GM21576 (cell line): ENCODE measurements at regions not wholly inside any gene's neighbourhood (a gene's known extent, or its start where the extent isn't known, plus 50 kb on each side); places are given as distances from the start of the nearest gene placed in this dataset.

ENCODE experiments used
- ATAC-seq: cut with Tn5 transposase; IDR thresholded peaks from one replicate; pipeline ENCODE4 v1.9.1; 2021; ENCODE audit warnings: mild to moderate bottlenecking, moderate library complexity; ENCODE audit not compliant: unreplicated experiment

GRCh38 chr1:208410409-208410808 is 166.2 kb upstream of the PLXNA2 start:
- ATAC-seq = no peak

- ATAC-seq = no peak
These were observed 168.8 kb upstream of the PLXNA2 start for GRCh38 chr1:208413006-208413405.

GRCh38 chr1:208418667-208419066 is 174.5 kb upstream of the PLXNA2 start:
- ATAC-seq = no peak

GRCh38 chr1:208419746-208420420 is 175.7 kb upstream of the PLXNA2 start:
- ATAC-seq = no peak

- no peak for ATAC-seq
These were observed 176.5 kb upstream of the PLXNA2 start for GRCh38 chr1:208420696-208421095.

DNA sequence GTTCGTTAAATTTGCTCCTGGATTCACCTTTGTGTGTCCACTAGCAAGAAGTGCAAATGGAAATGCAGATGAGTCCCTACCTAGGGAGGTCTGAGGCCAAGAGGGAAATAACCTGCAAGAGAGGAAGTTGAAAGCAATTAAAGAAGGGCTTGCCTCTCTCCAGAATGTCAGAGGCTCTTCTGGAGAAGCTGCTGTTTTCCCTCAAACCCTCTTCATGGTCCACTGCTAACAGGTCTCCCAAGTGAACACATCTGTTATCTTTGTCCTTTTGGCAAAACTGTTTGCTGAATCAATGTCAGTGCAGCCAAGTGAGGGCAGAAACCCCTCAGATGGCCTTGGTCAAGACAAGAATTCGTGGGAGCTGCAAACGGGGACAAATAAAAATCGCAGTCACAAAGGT is 177.3 kb upstream of the PLXNA2 start:
- no peak for ATAC-seq

DNA sequence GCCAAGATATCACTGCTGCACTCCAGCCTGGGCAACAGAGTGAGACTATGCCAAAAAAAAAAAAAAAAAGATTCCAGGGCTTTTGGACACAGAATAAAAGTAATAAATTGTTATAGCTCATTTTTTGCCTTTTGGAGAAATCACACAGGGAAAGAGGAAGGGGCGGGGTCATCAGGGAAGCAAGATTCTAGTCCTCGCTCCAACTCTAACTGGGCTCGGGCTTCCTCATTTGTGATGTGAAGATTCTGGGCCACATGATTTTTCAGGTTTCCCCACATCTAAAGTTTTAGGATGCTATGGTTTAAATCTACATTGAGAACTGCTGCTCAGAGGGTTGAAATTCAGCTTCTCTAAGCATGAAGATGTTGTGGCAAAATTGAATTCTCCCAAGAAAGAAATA is 179.3 kb upstream of the PLXNA2 start:
- ATAC-seq = no peak

DNA sequence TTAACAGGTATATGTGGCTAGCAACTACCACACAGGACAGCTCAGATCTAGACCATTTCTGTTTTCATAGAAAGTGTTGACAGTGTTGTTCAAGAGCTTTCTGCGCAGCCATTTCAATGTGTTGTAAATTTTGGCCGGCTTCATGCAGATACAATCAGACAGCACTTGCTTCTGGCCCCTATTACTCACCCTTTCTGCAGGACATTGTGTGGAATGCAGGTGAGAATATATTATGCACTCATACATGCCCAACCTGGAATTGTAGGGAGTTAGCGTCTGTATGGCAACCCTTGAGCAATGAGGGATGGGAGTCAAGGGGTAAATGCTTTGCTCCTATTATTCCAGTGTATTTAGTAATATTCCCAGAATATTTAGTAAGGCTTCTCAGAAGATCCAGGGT is 180.9 kb upstream of the PLXNA2 start:
- ATAC-seq = no peak

DNA sequence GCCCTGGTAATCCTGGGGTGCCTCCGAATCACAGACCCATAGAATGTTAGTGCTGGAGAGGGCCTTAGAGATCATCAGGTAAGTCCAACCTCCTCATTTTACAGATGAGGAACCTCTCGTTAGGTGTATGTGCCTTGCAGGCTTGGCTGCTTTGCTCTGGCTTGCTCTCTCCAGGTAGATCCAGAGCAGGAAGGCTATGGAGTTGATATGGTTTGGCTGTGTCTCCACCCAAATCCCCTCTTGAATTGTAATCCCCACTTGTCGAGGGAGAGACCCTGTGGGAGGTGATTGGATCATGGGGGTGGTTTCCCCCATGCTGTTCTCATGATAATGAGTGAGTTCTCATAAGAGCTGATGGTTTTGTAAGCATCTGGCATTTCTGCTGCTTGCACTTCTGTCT is 186.0 kb upstream of the PLXNA2 start:
- ATAC-seq = no peak

- ATAC-seq = no peak
These were observed 187.5 kb upstream of the PLXNA2 start for GRCh38 chr1:208431721-208432120.

DNA sequence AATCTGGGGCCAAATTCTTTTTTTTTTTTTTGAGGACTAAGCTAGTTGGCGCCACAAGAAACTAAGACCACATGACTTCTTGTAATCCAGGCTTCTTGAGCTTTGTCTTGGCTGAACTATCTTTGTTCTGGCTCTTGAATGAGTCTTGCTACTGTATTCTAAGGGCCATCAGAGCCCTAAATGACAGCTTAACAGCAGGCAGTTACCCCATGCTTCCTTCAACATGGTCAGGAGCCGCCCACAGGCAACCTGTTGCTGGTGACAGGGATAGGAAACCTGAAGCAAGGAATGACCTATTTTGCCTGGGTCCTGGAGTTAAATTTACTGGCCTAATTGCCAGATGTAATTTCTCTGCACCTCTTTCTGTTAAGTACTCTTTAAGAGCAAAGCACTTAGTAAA is 188.2 kb upstream of the PLXNA2 start:
- ATAC-seq = no peak

DNA sequence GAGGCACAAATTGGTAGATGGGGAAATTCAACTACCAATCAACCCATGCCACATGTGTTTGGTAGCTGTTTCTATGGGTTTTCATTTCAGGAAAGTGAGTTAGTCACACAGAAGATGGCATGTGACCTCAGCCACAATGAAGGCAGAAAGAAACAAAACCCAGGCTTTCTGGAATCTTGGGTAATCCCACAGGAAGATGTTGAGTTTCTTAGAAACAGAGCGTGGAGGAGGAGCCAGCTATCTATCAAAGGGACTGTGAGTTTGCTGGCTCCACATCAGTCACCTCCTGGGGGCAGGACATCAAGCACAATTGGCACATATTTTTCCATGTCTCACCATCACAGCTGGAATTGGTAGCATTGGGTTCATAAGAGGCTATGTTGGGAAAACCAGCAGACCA is 188.9 kb upstream of the PLXNA2 start:
- ATAC-seq = no peak

DNA sequence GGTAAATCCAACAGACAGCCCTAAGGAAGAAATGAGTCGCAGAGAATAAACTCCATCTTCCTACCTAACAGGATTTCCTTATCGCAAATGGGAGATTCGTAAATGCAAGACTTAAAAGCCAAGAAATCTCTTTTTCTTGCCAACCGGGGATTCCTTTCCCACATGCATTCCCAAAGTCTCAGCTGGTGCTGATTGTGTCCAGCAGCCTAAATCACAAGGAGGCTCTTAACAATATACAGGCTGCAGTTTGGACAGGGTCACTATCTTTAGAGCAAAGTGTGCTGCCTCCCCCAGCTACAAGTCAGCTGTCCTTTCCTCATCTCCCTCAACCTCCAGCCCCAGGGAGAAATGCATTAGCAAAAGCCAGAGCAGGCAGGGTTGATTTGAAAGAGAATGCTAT is 189.8 kb upstream of the PLXNA2 start:
- no peak for ATAC-seq

- ATAC-seq = no peak
These were observed 193.2 kb upstream of the PLXNA2 start for GRCh38 chr1:208437401-208437800.

DNA sequence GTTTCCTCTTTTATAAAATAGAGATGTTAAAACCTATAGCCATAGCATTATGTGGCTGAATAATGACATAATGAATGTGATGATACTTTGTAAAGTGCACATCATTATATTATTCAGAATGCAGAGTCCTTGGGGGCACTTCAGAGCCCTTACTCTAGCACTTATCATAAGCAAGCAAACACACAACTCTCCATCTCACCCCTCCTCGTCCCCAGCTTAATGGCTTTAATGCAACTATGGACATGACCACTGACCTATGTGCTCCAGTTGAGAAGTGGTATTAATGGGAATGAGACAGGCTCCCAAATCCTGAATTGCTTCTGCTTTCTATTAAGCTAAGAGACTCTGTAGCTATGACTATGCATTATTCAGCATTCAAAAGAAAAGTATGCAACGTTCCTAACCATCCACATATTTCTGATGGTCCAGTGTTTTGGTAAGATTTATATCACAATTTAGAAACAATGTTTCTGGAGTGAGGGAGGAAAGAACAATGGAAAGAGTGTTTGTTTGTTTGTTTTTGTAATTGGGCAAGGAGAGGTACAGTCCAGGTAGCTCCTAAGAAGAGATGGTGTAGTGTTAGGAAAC is 194.0 kb upstream of the PLXNA2 start:
- no peak for ATAC-seq

DNA sequence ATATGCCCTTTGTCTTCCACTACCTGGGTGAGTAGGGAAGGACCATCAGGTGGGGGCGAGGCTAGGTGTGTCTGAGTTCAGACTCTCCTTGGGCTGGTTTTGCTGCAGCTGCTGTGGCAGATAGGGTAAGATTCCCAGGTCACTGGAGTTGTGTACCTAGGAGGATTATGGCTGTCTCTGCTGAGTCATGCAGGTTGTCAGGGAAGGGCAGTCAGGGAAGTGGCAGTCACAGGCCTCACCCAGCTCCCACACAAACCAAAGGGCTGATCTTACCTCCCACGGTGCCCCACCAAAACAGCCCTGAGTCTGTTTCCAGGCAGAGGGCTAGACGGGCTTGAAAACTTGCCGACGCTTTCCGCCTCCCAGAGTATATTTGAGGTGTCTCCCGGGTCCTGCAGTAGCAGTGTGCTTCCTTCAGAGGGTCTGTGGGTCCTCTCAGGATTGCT is 201.6 kb upstream of the PLXNA2 start:
- no peak for ATAC-seq

GRCh38 chr1:208446271-208446691 is 202.1 kb upstream of the PLXNA2 start:
- ATAC-seq = no peak

DNA sequence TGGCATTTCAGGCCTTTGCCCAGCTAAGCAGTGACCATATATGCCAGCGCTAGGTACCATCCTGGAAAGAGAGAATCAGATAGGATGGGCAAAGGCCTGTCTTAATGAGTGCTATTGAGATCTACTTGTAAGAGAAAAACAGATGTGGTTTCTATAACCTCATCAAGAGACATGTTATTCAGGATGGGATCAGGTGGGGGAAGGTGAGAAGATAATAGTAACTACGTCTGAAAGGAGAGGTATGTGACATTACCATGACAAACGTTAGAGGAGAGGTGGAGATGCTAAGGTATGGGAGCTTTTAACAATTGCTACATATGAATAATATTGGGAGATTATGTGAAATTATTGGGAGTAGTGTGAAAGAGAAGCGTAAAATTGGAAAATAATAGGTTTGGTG is 204.2 kb upstream of the PLXNA2 start:
- ATAC-seq = no peak

GRCh38 chr1:208449951-208450350 is 205.8 kb upstream of the PLXNA2 start:
- ATAC-seq = no peak

- no peak for ATAC-seq
These were observed 206.8 kb upstream of the PLXNA2 start for GRCh38 chr1:208450958-208451357.

- ATAC-seq = no peak
These were observed 211.6 kb upstream of the PLXNA2 start for GRCh38 chr1:208455821-208456220.

DNA sequence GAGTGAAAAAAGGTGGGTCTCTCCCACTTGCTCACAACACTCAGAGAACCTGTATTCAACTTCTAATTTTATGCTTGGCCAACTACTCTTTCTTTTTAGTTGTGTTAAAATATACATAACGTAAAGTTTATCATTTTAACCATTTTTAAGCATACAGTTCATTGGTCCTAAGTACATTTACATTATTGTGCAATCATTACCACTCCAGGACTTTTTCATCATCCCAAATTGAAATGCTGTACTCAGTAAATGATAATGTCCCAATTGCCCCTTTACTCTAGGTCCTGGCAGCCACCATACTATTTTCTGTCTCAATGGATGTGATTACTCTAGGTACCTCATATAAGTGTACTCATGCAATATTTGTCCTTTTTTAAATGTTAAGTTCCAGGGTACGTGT is 212.3 kb upstream of the PLXNA2 start:
- ATAC-seq = no peak

GRCh38 chr1:208460823-208461222 is 216.6 kb upstream of the PLXNA2 start:
- no peak for ATAC-seq
